SIG-M5 treated with dmso at 0.1 percent for 504 hours (cell line): ENCODE measurements at regions not wholly inside any gene's neighbourhood (a gene's known extent, or its start where the extent isn't known, plus 50 kb on each side); places are given as distances from the start of the nearest gene placed in this dataset.
A peak's percentile ranks its signal among the peaks of the same experiment; 100 is the strongest.
"Not testable (repeated sequence)": the region's sequence is repeated elsewhere in the genome, so short reads cannot be mapped to it uniquely, and the experiment has no call there.

ENCODE experiments used
- DNase-seq: peaks from one replicate; lab custom pipeline; 2025; ENCODE audit not compliant: unreplicated experiment; lab: John Stamatoyannopoulos, UW

GRCh38 chr6:82783587-82784236 is 281.9 kb downstream of the UBE3D start:
- DNase-seq: peak; percentile 8

GRCh38 chr6:82785206-82785605 is 280.4 kb downstream of the UBE3D start:
- DNase-seq: no peak

GRCh38 chr6:82786248-82786647 is 279.4 kb downstream of the UBE3D start:
- DNase-seq: no peak

GRCh38 chr6:82795940-82796339 is 269.7 kb downstream of the UBE3D start:
- DNase-seq: no peak

GRCh38 chr6:82801083-82801482 is 264.6 kb downstream of the UBE3D start:
- no peak for DNase-seq

GRCh38 chr6:82816243-82816642 is 249.4 kb downstream of the UBE3D start:
- not testable (repeated sequence) for DNase-seq

- DNase-seq: no peak
Measured at GRCh38 chr6:82818727-82819126, 246.9 kb downstream of the UBE3D start.

- no peak for DNase-seq
Measured at GRCh38 chr6:82823361-82823760, 242.3 kb downstream of the UBE3D start.

GRCh38 chr6:82832811-82833210 is 232.8 kb downstream of the UBE3D start:
- peak; percentile 5 for DNase-seq

- no peak for DNase-seq
Measured at GRCh38 chr6:82833481-82833880, 232.2 kb downstream of the UBE3D start.

- DNase-seq: no peak
Measured at GRCh38 chr6:82836022-82836575, 229.5 kb downstream of the UBE3D start.

- no peak for DNase-seq
Measured at GRCh38 chr6:82840571-82840970, 225.1 kb downstream of the UBE3D start.

GRCh38 chr6:82841309-82841708 is 224.3 kb downstream of the UBE3D start:
- no peak for DNase-seq
